ENCODE measurements at regions not wholly inside any gene's neighbourhood (a gene's known extent, or its start where the extent isn't known, plus 50 kb on each side); places are given as distances from the start of the nearest gene placed in this dataset.
"Not testable (repeated sequence)": the region's sequence is repeated elsewhere in the genome, so short reads cannot be mapped to it uniquely, and the experiment has no call there.

GRCh38 chr6:122154912-122155575 lies 244.4 kb upstream of the HSF2 start:
- Mint-ChIP-seq H3K4me3 (no peak overlapping the region), H3K36me3 (no peaks in the 10 kb centered on the region), H3K9me3 (peaks cover 0 to 18% (median 2%) of the 10 kb centered on the region in 6 donors), H3K27me3 (ENCODE audit: low read depth in 3 of 3) (peaks cover 0 to 2% (median 2%) of the 10 kb centered on the region in 3 donors), H3K4me1 (no peaks in the 10 kb centered on the region), H3K27ac (no peak overlapping the region)
- no peak for DNase-seq

- no peak overlapping the region for H3K4me3 Mint-ChIP-seq
- DNase-seq: no peak
- peaks cover 0 to 13% (median 8%) of the 10 kb centered on the region in 6 donors for H3K9me3 Mint-ChIP-seq
- H3K36me3 Mint-ChIP-seq: no peaks in the 10 kb centered on the region
- peaks cover 0 to 2% (median 2%) of the 10 kb centered on the region in 3 donors for H3K27me3 Mint-ChIP-seq (ENCODE audit: low read depth in 3 of 3)
- no peak overlapping the region for H3K27ac Mint-ChIP-seq
- no peaks in the 10 kb centered on the region for H3K4me1 Mint-ChIP-seq
These were observed 238.3 kb upstream of the HSF2 start for GRCh38 chr6:122161136-122161535.

- DNase-seq: no peak
- Mint-ChIP-seq H3K36me3 (no peaks in the 10 kb centered on the region), H3K27ac (no peak overlapping the region), H3K9me3 (peaks cover 0 to 11% (median 8%) of the 10 kb centered on the region in 6 donors), H3K27me3 (ENCODE audit: low read depth in 3 of 3) (peaks cover 0 to 5% (median 0%) of the 10 kb centered on the region in 3 donors), H3K4me3 (no peak overlapping the region), H3K4me1 (no peaks in the 10 kb centered on the region)
These were observed 234.4 kb upstream of the HSF2 start for GRCh38 chr6:122165014-122165413.

GRCh38 chr6:122170274-122170673 lies 229.2 kb upstream of the HSF2 start:
- no peaks in the 10 kb centered on the region for H3K36me3 Mint-ChIP-seq
- no peak for DNase-seq
- peaks cover 0 to 3% (median 0%) of the 10 kb centered on the region in 3 donors for H3K27me3 Mint-ChIP-seq (ENCODE audit: low read depth in 3 of 3)
- peaks cover 0 to 16% (median 1%) of the 10 kb centered on the region in 6 donors for H3K9me3 Mint-ChIP-seq
- no peak overlapping the region for H3K27ac Mint-ChIP-seq
- H3K4me1 Mint-ChIP-seq: no peaks in the 10 kb centered on the region
- H3K4me3 Mint-ChIP-seq: no peak overlapping the region

GRCh38 chr6:122178988-122179387 lies 220.5 kb upstream of the HSF2 start:
- H3K27ac Mint-ChIP-seq: no peak overlapping the region
- H3K27me3 Mint-ChIP-seq (ENCODE audit: low read depth in 3 of 3): peaks cover 0 to 2% (median 0%) of the 10 kb centered on the region in 3 donors
- no peaks in the 10 kb centered on the region for H3K4me1 Mint-ChIP-seq
- no peaks in the 10 kb centered on the region for H3K36me3 Mint-ChIP-seq
- no peak for DNase-seq
- H3K9me3 Mint-ChIP-seq: peaks cover 0 to 6% (median 2%) of the 10 kb centered on the region in 6 donors
- no peak overlapping the region for H3K4me3 Mint-ChIP-seq

GRCh38 chr6:122180132-122180531 lies 219.3 kb upstream of the HSF2 start:
- Mint-ChIP-seq H3K27ac (no peak overlapping the region), H3K4me3 (no peak overlapping the region), H3K36me3 (no peaks in the 10 kb centered on the region)

GRCh38 chr6:122182061-122182460 lies 217.4 kb upstream of the HSF2 start:
- Mint-ChIP-seq H3K36me3 (no peaks in the 10 kb centered on the region), H3K4me3 (no peak overlapping the region), H3K27ac (no peak overlapping the region), H3K9me3 (peaks cover 0 to 4% (median 0%) of the 10 kb centered on the region in 6 donors), H3K27me3 (ENCODE audit: low read depth in 3 of 3) (peaks cover 0 to 2% (median 0%) of the 10 kb centered on the region in 3 donors), H3K4me1 (no peaks in the 10 kb centered on the region)
- DNase-seq: no peak

More at GRCh38 chr6:122180132-122180531, 219.3 kb upstream of the HSF2 start:
- Mint-ChIP-seq H3K9me3 (peaks cover 0 to 6% (median under 1%) of the 10 kb centered on the region in 6 donors), H3K27me3 (ENCODE audit: low read depth in 3 of 3) (peaks cover 0 to 2% (median 0%) of the 10 kb centered on the region in 3 donors), H3K4me1 (no peaks in the 10 kb centered on the region)
- DNase-seq: no peak

GRCh38 chr6:122184401-122184827 lies 215.0 kb upstream of the HSF2 start:
- Mint-ChIP-seq H3K27ac (no peak overlapping the region), H3K9me3 (peaks cover 0 to 4% (median 0%) of the 10 kb centered on the region in 6 donors), H3K4me1 (no peaks in the 10 kb centered on the region), H3K36me3 (no peaks in the 10 kb centered on the region), H3K27me3 (ENCODE audit: low read depth in 3 of 3) (peaks cover 0 to 2% (median 2%) of the 10 kb centered on the region in 3 donors), H3K4me3 (no peak overlapping the region)
- no peak for DNase-seq

- not testable (repeated sequence) for H3K36me3 Mint-ChIP-seq; H3K27me3 Mint-ChIP-seq (ENCODE audit: low read depth in 3 of 3); DNase-seq; H3K4me3 Mint-ChIP-seq; H3K27ac Mint-ChIP-seq; H3K4me1 Mint-ChIP-seq; H3K9me3 Mint-ChIP-seq
These were observed 214.0 kb upstream of the HSF2 start for GRCh38 chr6:122185458-122185857.

- Mint-ChIP-seq H3K27ac (no peak overlapping the region), H3K4me3 (no peak overlapping the region)
These were observed 212.3 kb upstream of the HSF2 start for GRCh38 chr6:122187186-122187585.

GRCh38 chr6:122198922-122199321 lies 200.5 kb upstream of the HSF2 start:
- no peak for DNase-seq
- Mint-ChIP-seq H3K9me3 (peaks cover 2 to 11% (median 5%) of the 10 kb centered on the region in 6 donors), H3K27ac (no peak overlapping the region), H3K4me1 (no peaks in the 10 kb centered on the region), H3K4me3 (no peak overlapping the region), H3K27me3 (ENCODE audit: low read depth in 3 of 3) (peaks cover 0 to 5% (median 0%) of the 10 kb centered on the region in 3 donors), H3K36me3 (no peaks in the 10 kb centered on the region)

More at GRCh38 chr6:122187186-122187585, 212.3 kb upstream of the HSF2 start:
- no peak for DNase-seq
- no peaks in the 10 kb centered on the region for H3K4me1 Mint-ChIP-seq
- peaks cover 0 to 6% (median 0%) of the 10 kb centered on the region in 6 donors for H3K9me3 Mint-ChIP-seq
- no peaks in the 10 kb centered on the region for H3K36me3 Mint-ChIP-seq
- peaks cover 0 to 2% (median under 1%) of the 10 kb centered on the region in 3 donors for H3K27me3 Mint-ChIP-seq (ENCODE audit: low read depth in 3 of 3)

- H3K4me3 Mint-ChIP-seq: no peak overlapping the region
- H3K36me3 Mint-ChIP-seq: no peaks in the 10 kb centered on the region
- peaks cover 0 to 2% (median 1%) of the 10 kb centered on the region in 3 donors for H3K27me3 Mint-ChIP-seq (ENCODE audit: low read depth in 3 of 3)
- no peaks in the 10 kb centered on the region for H3K4me1 Mint-ChIP-seq
- H3K9me3 Mint-ChIP-seq: peaks cover 7 to 16% (median 11%) of the 10 kb centered on the region in 6 donors
- DNase-seq: no peak
- H3K27ac Mint-ChIP-seq: no peak overlapping the region
These were observed 199.0 kb upstream of the HSF2 start for GRCh38 chr6:122200440-122200839.

- Mint-ChIP-seq H3K27me3 (ENCODE audit: low read depth in 3 of 3) (peaks cover 0 to 2% (median 1%) of the 10 kb centered on the region in 3 donors), H3K27ac (no peak overlapping the region), H3K4me3 (no peak overlapping the region), H3K9me3 (peaks cover 6 to 15% (median 10%) of the 10 kb centered on the region in 6 donors), H3K4me1 (no peaks in the 10 kb centered on the region), H3K36me3 (no peaks in the 10 kb centered on the region)
- DNase-seq: no peak
These were observed 196.8 kb upstream of the HSF2 start for GRCh38 chr6:122202576-122203137.

GRCh38 chr6:122207061-122207460 lies 192.4 kb upstream of the HSF2 start:
- Mint-ChIP-seq H3K4me3 (no peak overlapping the region), H3K4me1 (no peaks in the 10 kb centered on the region), H3K27ac (no peak overlapping the region), H3K27me3 (ENCODE audit: low read depth in 3 of 3) (peaks cover 0 to 4% (median 0%) of the 10 kb centered on the region in 3 donors), H3K36me3 (no peaks in the 10 kb centered on the region), H3K9me3 (peaks cover 6 to 15% (median 8%) of the 10 kb centered on the region in 6 donors)
- DNase-seq: no peak

All from immature natural killer cell (primary cell).